Neural progenitor cell (in vitro differentiated cells): ENCODE measurements at regions not wholly inside any gene's neighbourhood (a gene's known extent, or its start where the extent isn't known, plus 50 kb on each side); places are given as distances from the start of the nearest gene placed in this dataset.

Experiments used
- DNase-seq: peaks from one replicate; pipeline ENCODE4 v3.0.0-alpha.2; 2016; ENCODE audit warnings: low spot score
- H2AFZ ChIP-seq: fragments of 200-600 bp; sonication (generic); replicated peaks from 2 replicates; pipeline ENCODE4 v1.6.1; 2016; ENCODE audit warnings: antibody characterized with exemption
- H3F3A ChIP-seq: fragments of 200-600 bp; sonication (generic); 2 replicates; pipeline ENCODE4 v1.6.1; 2016; ENCODE audit warnings: antibody characterized with exemption, low read depth
- H3K27ac ChIP-seq: fragments of 200-600 bp; sonication (generic); 2 replicates; pipeline ENCODE4 v1.5.1; 2016; ENCODE audit warnings: mild to moderate bottlenecking
- H3K27me3 ChIP-seq: fragments of 200-600 bp; sonication (generic); 2 replicates; pipeline ENCODE4 v1.6.1; 2016; ENCODE audit warnings: mild to moderate bottlenecking, moderate library complexity
- H3K36me3 ChIP-seq: fragments of 200-600 bp; sonication (generic); 2 replicates; pipeline ENCODE4 v1.5.1; 2016
- H3K4me1 ChIP-seq: fragments of 200-600 bp; sonication (generic); 2 replicates; pipeline ENCODE4 v1.6.1; 2016; ENCODE audit warnings: mixed run types
- H3K4me2 ChIP-seq: fragments of 200-600 bp; sonication (generic); 2 replicates; pipeline ENCODE4 v1.6.1; 2016
- H3K4me3 ChIP-seq: fragments of 200-600 bp; sonication (generic); 2 replicates; pipeline ENCODE4 v1.5.1; 2016
- H3K79me2 ChIP-seq: fragments of 200-600 bp; sonication (generic); 2 replicates; pipeline ENCODE4 v1.6.1; 2016; ENCODE audit warnings: low read depth
- H3K9ac ChIP-seq: fragments of 200-600 bp; sonication (generic); 2 replicates; pipeline ENCODE4 v1.6.1; 2016
- H3K9me3 ChIP-seq: fragments of 200-600 bp; sonication (generic); 2 replicates; pipeline ENCODE4 v1.5.1; 2016; ENCODE audit warnings: low read depth
- H4K20me1 ChIP-seq: fragments of 200-600 bp; sonication (generic); 2 replicates; pipeline ENCODE4 v1.6.1; 2016; ENCODE audit warnings: low read depth
- H3K27ac Mint-ChIP-seq: 3 replicates; pipeline ENCODE4 v1.8.0; 2021; ENCODE audit warnings: mixed read lengths
- H3K27me3 Mint-ChIP-seq: 2 replicates; pipeline ENCODE4 v1.8.0; 2022; ENCODE audit warnings: low read depth, mild to moderate bottlenecking, inconsistent platforms, moderate library complexity, mixed read lengths; ENCODE audit not compliant: insufficient read depth
- H3K36me3 Mint-ChIP-seq: 3 replicates; pipeline ENCODE4 v1.8.0; 2021; ENCODE audit warnings: mixed read lengths
- H3K4me1 Mint-ChIP-seq: 3 replicates; pipeline ENCODE4 v1.8.0; 2021; ENCODE audit warnings: mixed read lengths
- H3K4me3 Mint-ChIP-seq: 3 replicates; pipeline ENCODE4 v1.8.0; 2021; ENCODE audit warnings: mild to moderate bottlenecking, moderate library complexity, mixed read lengths
- H3K9me3 Mint-ChIP-seq: 3 replicates; pipeline ENCODE4 v1.8.0; 2020; ENCODE audit warnings: mixed read lengths
- EZH2 ChIP-seq: fragments of 200-600 bp; sonication (generic); IDR thresholded peaks from 2 replicates; pipeline ENCODE4 v1.6.1; 2017; ENCODE audit warnings: antibody characterized with exemption, mild to moderate bottlenecking, moderate library complexity
- EZH2phosphoT487 ChIP-seq: fragments of 200-600 bp; sonication (generic); IDR thresholded peaks from 2 replicates; pipeline ENCODE4 v1.6.1; 2017; ENCODE audit warnings: antibody characterized with exemption
- TF ChIP-seq, protein P1 (sequence below): fragments of 200-600 bp; sonication (generic); IDR thresholded peaks from 2 replicates; pipeline ENCODE4 v1.5.1; 2017; ENCODE audit warnings: antibody characterized with exemption, mild to moderate bottlenecking

- Histone ChIP-seq H3K4me3 (no peak overlapping the region), H3K79me2 (no peaks in the 10 kb centered on the region), H3F3A (no peaks in the 10 kb centered on the region), H3K27me3 (no peaks in the 10 kb centered on the region), H3K9ac (no peak overlapping the region), H3K27ac (no peak overlapping the region), H4K20me1 (no peaks in the 10 kb centered on the region), H3K9me3 (no peaks in the 10 kb centered on the region), H3K36me3 (no peaks in the 10 kb centered on the region), H3K4me2 (no peak overlapping the region), H3K4me1 (no peaks in the 10 kb centered on the region), H2AFZ (no peak overlapping the region)
- no peak overlapping the region for H3K4me3 Mint-ChIP-seq
- peaks cover 2% of the 10 kb centered on the region for H3K27me3 Mint-ChIP-seq
- no peaks in the 10 kb centered on the region for H3K9me3 Mint-ChIP-seq
- peaks cover 9% of the 10 kb centered on the region for H3K4me1 Mint-ChIP-seq
- no peak overlapping the region for H3K27ac Mint-ChIP-seq
- no peaks in the 10 kb centered on the region for H3K36me3 Mint-ChIP-seq
- DNase-seq, result no peak
- TF ChIP-seq EZH2 (no peak), EZH2phosphoT487 (no peak)
- TF ChIP-seq, protein P1, sequence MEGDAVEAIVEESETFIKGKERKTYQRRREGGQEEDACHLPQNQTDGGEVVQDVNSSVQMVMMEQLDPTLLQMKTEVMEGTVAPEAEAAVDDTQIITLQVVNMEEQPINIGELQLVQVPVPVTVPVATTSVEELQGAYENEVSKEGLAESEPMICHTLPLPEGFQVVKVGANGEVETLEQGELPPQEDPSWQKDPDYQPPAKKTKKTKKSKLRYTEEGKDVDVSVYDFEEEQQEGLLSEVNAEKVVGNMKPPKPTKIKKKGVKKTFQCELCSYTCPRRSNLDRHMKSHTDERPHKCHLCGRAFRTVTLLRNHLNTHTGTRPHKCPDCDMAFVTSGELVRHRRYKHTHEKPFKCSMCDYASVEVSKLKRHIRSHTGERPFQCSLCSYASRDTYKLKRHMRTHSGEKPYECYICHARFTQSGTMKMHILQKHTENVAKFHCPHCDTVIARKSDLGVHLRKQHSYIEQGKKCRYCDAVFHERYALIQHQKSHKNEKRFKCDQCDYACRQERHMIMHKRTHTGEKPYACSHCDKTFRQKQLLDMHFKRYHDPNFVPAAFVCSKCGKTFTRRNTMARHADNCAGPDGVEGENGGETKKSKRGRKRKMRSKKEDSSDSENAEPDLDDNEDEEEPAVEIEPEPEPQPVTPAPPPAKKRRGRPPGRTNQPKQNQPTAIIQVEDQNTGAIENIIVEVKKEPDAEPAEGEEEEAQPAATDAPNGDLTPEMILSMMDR, result no peak
Measured at GRCh38 chr1:59027177-59027576, 243.3 kb upstream of the JUN start.

DNA sequence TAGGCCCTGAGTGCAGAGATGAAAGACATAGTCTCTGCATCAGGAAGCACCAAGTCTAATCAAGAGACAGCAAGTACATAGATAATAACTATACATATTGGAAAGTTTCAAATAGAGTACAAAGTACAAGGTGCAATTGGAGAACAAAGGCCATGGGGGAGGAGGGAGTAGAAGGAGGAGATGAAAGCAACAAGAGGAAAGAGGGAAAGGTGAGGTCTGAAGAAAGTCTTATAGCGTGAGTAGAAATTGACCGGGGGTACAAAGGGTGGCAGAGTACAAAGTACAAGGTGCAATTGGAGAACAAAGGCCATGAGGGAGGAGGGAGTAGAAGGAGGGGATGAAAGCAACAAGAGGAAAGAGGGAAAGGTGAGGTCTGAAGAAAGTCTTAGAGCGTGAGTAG is 244.2 kb upstream of the JUN start:
- Histone ChIP-seq H3K27ac (no peak overlapping the region), H3K9ac (no peak overlapping the region), H2AFZ (no peak overlapping the region), H3F3A (no peaks in the 10 kb centered on the region), H3K4me1 (no peaks in the 10 kb centered on the region), H3K9me3 (no peaks in the 10 kb centered on the region), H3K4me2 (no peak overlapping the region), H3K36me3 (no peaks in the 10 kb centered on the region), H4K20me1 (no peaks in the 10 kb centered on the region), H3K27me3 (no peaks in the 10 kb centered on the region), H3K4me3 (no peak overlapping the region), H3K79me2 (no peaks in the 10 kb centered on the region)
- TF ChIP-seq EZH2 (no peak), EZH2phosphoT487 (no peak)
- TF ChIP-seq, protein P1, result no peak
- Mint-ChIP-seq H3K36me3 (no peaks in the 10 kb centered on the region), H3K27me3 (peaks cover 2% of the 10 kb centered on the region), H3K27ac (no peak overlapping the region), H3K4me1 (peaks cover 9% of the 10 kb centered on the region), H3K9me3 (no peaks in the 10 kb centered on the region), H3K4me3 (no peak overlapping the region)
- no peak for DNase-seq

GRCh38 chr1:59029411-59030167 is 245.7 kb upstream of the JUN start:
- Mint-ChIP-seq H3K4me1 (peaks cover 9% of the 10 kb centered on the region), H3K9me3 (no peaks in the 10 kb centered on the region), H3K4me3 (no peak overlapping the region), H3K36me3 (no peaks in the 10 kb centered on the region), H3K27me3 (peaks cover 2% of the 10 kb centered on the region), H3K27ac (no peak overlapping the region)
- Histone ChIP-seq H3K27ac (no peak overlapping the region), H3K4me3 (no peak overlapping the region), H3K36me3 (no peaks in the 10 kb centered on the region), H3K79me2 (no peaks in the 10 kb centered on the region), H4K20me1 (no peaks in the 10 kb centered on the region), H3K4me1 (no peaks in the 10 kb centered on the region), H3K27me3 (no peaks in the 10 kb centered on the region), H3K9ac (no peak overlapping the region), H3K9me3 (no peaks in the 10 kb centered on the region), H2AFZ (no peak overlapping the region), H3F3A (no peaks in the 10 kb centered on the region), H3K4me2 (no peak overlapping the region)
- no peak for DNase-seq
- TF ChIP-seq EZH2 (no peak), EZH2phosphoT487 (no peak)
- TF ChIP-seq, protein P1, result no peak
